Mucosa of stomach (tissue), 1 donor: ENCODE measurements at regions not wholly inside any gene's neighbourhood (a gene's known extent, or its start where the extent isn't known, plus 50 kb on each side); places are given as distances from the start of the nearest gene placed in this dataset.

Source experiments
- H3K27me3 ChIP-seq: one replicate; pipeline ENCODE4 v1.7.0; 2013; ENCODE audit warnings: mild to moderate bottlenecking, low read length; ENCODE audit not compliant: control insufficient read depth, insufficient read depth
- H3K36me3 ChIP-seq: one replicate; pipeline ENCODE4 v1.7.0; 2013; ENCODE audit warnings: low read length; ENCODE audit not compliant: control insufficient read depth, insufficient read depth
- H3K4me1 ChIP-seq: one replicate; pipeline ENCODE4 v1.7.0; 2013; ENCODE audit warnings: mild to moderate bottlenecking, low read length; ENCODE audit not compliant: control insufficient read depth, insufficient read depth
- H3K4me3 ChIP-seq: one replicate; pipeline ENCODE4 v1.7.0; 2013; ENCODE audit warnings: low read length
- H3K9ac ChIP-seq: one replicate; pipeline ENCODE4 v1.7.0; 2013; ENCODE audit warnings: mild to moderate bottlenecking, low read length, moderate library complexity
- H3K9me3 ChIP-seq: one replicate; pipeline ENCODE4 v1.7.0; 2013; ENCODE audit warnings: mild to moderate bottlenecking, low read length, moderate library complexity; ENCODE audit not compliant: control insufficient read depth
- donor health status: Pancreatic carcinoma.

GRCh38 chr17:79485419-79485985 is 125.3 kb downstream of the RBFOX3 start:
- H3K4me1 ChIP-seq, result no peaks in the 10 kb centered on the region
- H3K36me3 ChIP-seq, result no peaks in the 10 kb centered on the region
- peaks cover 31% of the 10 kb centered on the region for H3K27me3 ChIP-seq
- no peak overlapping the region for H3K9ac ChIP-seq
- H3K4me3 ChIP-seq, result no peak overlapping the region
- no peaks in the 10 kb centered on the region for H3K9me3 ChIP-seq

GRCh38 chr17:79484600-79485418 is 126.0 kb downstream of the RBFOX3 start:
- Histone ChIP-seq H3K4me1 (no peaks in the 10 kb centered on the region), H3K27me3 (peaks cover 36% of the 10 kb centered on the region), H3K9me3 (no peaks in the 10 kb centered on the region), H3K4me3 (no peak overlapping the region), H3K36me3 (no peaks in the 10 kb centered on the region), H3K9ac (no peak overlapping the region)

- Histone ChIP-seq H3K27me3 (peaks cover 37% of the 10 kb centered on the region), H3K9me3 (no peaks in the 10 kb centered on the region), H3K9ac (no peak overlapping the region), H3K4me3 (no peak overlapping the region), H3K4me1 (no peaks in the 10 kb centered on the region), H3K36me3 (no peaks in the 10 kb centered on the region)
These were observed 127.0 kb downstream of the RBFOX3 start for GRCh38 chr17:79483842-79484241.

DNA sequence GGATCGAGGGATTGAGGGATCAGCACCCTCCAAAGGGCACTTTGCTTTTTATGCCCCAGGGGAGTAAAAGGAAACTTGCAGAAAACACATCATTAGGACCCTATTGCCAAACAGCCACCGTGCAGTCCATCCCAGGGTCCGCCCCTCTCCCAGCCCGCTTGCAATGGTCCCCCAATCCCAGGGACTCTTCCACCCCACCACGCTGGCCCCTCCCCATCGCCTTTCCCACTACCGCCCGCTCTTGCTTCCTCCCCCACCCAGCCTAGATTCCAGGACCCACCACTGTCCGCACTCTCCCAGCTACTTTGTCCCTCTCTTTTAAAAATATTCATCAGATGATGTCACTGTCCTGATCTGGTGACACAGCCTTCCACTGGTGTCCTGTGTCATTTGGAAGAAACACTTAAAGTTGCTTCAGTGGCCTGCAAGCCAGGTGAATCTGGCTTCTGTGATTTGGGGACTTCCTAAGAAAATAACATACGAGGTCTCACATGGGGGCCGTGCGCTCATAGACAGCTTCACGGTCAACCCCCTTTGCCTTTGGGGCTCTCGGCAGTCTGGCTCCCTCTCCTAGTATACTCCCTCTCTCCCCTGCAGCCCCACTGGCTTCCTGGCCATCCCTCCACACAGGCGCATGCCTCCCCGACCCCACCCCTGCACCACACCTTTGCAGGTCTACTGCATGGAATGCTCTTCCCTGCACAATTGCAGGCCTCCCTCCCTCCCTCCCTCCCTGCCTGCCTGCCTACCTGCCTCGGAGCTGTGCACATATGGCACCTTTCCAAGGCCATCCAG is 127.9 kb downstream of the RBFOX3 start:
- Histone ChIP-seq H3K9me3 (no peaks in the 10 kb centered on the region), H3K4me1 (no peaks in the 10 kb centered on the region), H3K36me3 (no peaks in the 10 kb centered on the region), H3K4me3 (no peak overlapping the region), H3K27me3 (peaks cover 37% of the 10 kb centered on the region), H3K9ac (no peak overlapping the region)

GRCh38 chr17:79479876-79480275 is 131.0 kb downstream of the RBFOX3 start:
- Histone ChIP-seq H3K4me1 (no peaks in the 10 kb centered on the region), H3K9me3 (no peaks in the 10 kb centered on the region), H3K4me3 (no peak overlapping the region), H3K36me3 (no peaks in the 10 kb centered on the region), H3K9ac (no peak overlapping the region), H3K27me3 (peaks cover 36% of the 10 kb centered on the region)

GRCh38 chr17:79478841-79479240 is 132.0 kb downstream of the RBFOX3 start:
- H3K9me3 ChIP-seq, result no peaks in the 10 kb centered on the region
- peaks cover 31% of the 10 kb centered on the region for H3K27me3 ChIP-seq
- no peaks in the 10 kb centered on the region for H3K36me3 ChIP-seq

GRCh38 chr17:79478051-79478461 is 132.8 kb downstream of the RBFOX3 start:
- Histone ChIP-seq H3K4me3 (no peak overlapping the region), H3K9me3 (no peaks in the 10 kb centered on the region), H3K27me3 (peaks cover 30% of the 10 kb centered on the region), H3K9ac (no peak overlapping the region), H3K4me1 (no peaks in the 10 kb centered on the region), H3K36me3 (no peaks in the 10 kb centered on the region)

More at GRCh38 chr17:79478841-79479240, 132.0 kb downstream of the RBFOX3 start:
- Histone ChIP-seq H3K4me1 (no peaks in the 10 kb centered on the region), H3K9ac (no peak overlapping the region), H3K4me3 (no peak overlapping the region)

- Histone ChIP-seq H3K27me3 (peaks cover 24% of the 10 kb centered on the region), H3K4me1 (no peaks in the 10 kb centered on the region), H3K9me3 (no peaks in the 10 kb centered on the region), H3K36me3 (no peaks in the 10 kb centered on the region), H3K4me3 (no peak overlapping the region), H3K9ac (no peak overlapping the region)
These were observed 134.7 kb downstream of the RBFOX3 start for GRCh38 chr17:79476074-79476652.

DNA sequence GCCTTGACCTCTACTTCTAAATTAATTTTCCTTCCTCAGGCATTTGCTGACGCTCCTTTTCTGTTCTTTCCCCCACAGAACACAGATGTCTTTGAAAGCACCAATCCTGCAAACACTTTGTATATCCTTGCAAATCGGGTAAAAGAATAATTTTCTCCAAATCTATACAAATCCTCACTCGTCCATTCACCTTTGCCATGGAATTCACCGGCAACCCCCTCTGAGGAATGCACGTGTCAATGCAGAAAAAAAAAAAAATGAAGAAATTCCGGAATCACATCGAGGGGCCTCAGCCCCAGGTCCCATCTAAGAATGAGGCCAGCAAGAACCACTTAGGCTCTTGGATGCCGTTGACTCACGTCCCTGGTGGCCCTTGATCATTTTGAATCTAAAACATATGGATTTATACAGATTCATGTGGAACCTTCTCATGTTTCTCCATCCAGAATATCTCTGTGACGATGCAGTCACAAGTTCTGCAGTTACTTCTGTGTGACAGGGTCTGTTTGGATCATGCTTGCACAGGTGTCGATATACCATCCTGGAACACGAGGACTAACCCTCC is 136.9 kb downstream of the RBFOX3 start:
- Histone ChIP-seq H3K9me3 (no peaks in the 10 kb centered on the region), H3K36me3 (no peaks in the 10 kb centered on the region), H3K27me3 (peaks cover 12% of the 10 kb centered on the region), H3K4me1 (no peaks in the 10 kb centered on the region), H3K4me3 (no peak overlapping the region), H3K9ac (no peak overlapping the region)

DNA sequence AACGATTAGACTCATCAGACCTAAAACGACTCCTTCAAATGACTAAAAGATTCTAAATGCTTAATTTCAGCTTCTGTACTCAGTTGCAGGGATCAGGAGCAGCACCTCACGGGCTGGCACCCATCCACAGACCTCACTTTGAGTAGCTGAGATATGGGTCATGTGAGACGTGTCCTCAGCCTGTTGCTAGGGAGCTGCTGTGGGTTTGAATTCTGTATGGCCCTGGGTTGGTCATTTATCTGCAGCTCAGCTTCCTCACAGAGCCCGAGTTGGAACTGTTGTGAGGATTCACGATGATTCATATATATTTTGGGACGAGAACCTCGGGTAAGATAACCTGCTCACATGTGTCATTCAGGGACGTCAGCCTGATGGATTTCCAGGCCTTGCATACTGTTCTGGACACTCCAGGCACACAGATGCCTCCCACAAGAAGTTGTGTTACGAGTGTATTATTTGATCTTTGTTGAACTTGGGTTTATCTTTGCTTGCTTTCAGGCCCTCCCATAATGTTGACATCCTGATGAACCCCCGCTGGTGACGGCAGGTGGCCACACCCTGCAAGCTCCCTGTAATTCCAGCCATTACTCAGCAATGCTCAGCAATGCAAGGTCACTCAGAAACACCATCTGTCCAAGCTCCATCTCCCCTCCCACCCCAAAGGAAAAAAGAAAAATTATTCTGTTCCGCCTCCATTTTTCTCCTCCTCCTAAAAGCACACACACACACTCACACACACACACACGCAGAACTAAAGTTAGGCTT is 137.6 kb downstream of the RBFOX3 start:
- H3K9me3 ChIP-seq, result no peaks in the 10 kb centered on the region
- H3K4me1 ChIP-seq, result no peaks in the 10 kb centered on the region
- H3K27me3 ChIP-seq, result peaks cover 12% of the 10 kb centered on the region
- H3K36me3 ChIP-seq, result no peaks in the 10 kb centered on the region
- H3K4me3 ChIP-seq, result no peak overlapping the region
- H3K9ac ChIP-seq, result no peak overlapping the region

- peaks cover 16% of the 10 kb centered on the region for H3K27me3 ChIP-seq
- no peak overlapping the region for H3K4me3 ChIP-seq
- H3K36me3 ChIP-seq, result no peaks in the 10 kb centered on the region
- no peaks in the 10 kb centered on the region for H3K9me3 ChIP-seq
- no peaks in the 10 kb centered on the region for H3K4me1 ChIP-seq
- H3K9ac ChIP-seq, result no peak overlapping the region
These were observed 140.1 kb downstream of the RBFOX3 start for GRCh38 chr17:79470754-79471153.
